ENCODE measurements at regions not wholly inside any gene's neighbourhood (a gene's known extent, or its start where the extent isn't known, plus 50 kb on each side); places are given as distances from the start of the nearest gene placed in this dataset.
A peak's percentile ranks its signal among the peaks of the same experiment; 100 is the strongest.

GRCh38 chr9:134239130-134239903 is 75.0 kb upstream of the RNU6ATAC start:
- intact Hi-C loops (cut with DNase I; ENCODE audit: low total_unique reads): no loop called here
- TF ChIP-seq, protein P1, sequence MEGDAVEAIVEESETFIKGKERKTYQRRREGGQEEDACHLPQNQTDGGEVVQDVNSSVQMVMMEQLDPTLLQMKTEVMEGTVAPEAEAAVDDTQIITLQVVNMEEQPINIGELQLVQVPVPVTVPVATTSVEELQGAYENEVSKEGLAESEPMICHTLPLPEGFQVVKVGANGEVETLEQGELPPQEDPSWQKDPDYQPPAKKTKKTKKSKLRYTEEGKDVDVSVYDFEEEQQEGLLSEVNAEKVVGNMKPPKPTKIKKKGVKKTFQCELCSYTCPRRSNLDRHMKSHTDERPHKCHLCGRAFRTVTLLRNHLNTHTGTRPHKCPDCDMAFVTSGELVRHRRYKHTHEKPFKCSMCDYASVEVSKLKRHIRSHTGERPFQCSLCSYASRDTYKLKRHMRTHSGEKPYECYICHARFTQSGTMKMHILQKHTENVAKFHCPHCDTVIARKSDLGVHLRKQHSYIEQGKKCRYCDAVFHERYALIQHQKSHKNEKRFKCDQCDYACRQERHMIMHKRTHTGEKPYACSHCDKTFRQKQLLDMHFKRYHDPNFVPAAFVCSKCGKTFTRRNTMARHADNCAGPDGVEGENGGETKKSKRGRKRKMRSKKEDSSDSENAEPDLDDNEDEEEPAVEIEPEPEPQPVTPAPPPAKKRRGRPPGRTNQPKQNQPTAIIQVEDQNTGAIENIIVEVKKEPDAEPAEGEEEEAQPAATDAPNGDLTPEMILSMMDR (IDR thresholded peaks at IDR 0.05): no peak
- no peak for TF ChIP-seq POLR2A (IDR thresholded peaks at IDR 0.05)
- H3K4me3 ChIP-seq (ENCODE audit: low read depth, poor library complexity, severe bottlenecking): no peak overlapping the region
- DNase-seq (ENCODE audit: low spot score in 2 of 2): no peak
- WGBS, 2 donors: 86 to 90% methylated on average over 23 to 26 of the region's 29 CpGs

DNA sequence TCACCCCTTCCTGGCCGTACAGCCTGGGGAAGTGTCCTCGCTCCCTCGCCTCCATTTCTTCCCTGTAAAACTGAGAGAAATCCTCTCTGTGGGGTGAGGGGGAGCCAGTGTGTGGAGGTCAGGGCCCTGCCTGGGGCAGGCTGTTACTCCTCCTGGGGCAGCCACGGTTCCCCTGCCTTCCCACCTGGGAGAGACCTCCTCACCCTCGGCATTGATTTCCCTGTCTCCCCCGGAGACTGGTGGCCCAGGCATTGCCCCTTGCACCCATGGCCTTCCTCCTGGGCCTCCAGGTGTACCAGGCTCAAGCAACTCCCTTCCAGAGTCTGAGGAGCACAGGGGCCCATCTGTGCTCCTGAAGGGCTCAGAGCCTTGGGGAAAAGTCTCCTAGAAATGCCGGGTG is 75.6 kb upstream of the RNU6ATAC start:
- DNase-seq (ENCODE audit: low spot score in 2 of 2): no peak
- H3K4me3 ChIP-seq (ENCODE audit: low read depth, poor library complexity, severe bottlenecking): no peak overlapping the region
- intact Hi-C loops (cut with DNase I; ENCODE audit: low total_unique reads): no loop called here
- TF ChIP-seq, protein P1 (IDR thresholded peaks at IDR 0.05): no peak
- TF ChIP-seq POLR2A (IDR thresholded peaks at IDR 0.05): no peak
- WGBS, 2 donors: 82 to 84% methylated on average over 7 of the region's 7 CpGs

- DNase-seq (ENCODE audit: low spot score in 2 of 2): no peak
- WGBS, 2 donors: 52 to 63% methylated on average over 8 to 11 of the region's 11 CpGs
- intact Hi-C loops (cut with DNase I; ENCODE audit: low total_unique reads): no loop called here
Observed at GRCh38 chr9:134240361-134240760, 76.0 kb upstream of the RNU6ATAC start.

DNA sequence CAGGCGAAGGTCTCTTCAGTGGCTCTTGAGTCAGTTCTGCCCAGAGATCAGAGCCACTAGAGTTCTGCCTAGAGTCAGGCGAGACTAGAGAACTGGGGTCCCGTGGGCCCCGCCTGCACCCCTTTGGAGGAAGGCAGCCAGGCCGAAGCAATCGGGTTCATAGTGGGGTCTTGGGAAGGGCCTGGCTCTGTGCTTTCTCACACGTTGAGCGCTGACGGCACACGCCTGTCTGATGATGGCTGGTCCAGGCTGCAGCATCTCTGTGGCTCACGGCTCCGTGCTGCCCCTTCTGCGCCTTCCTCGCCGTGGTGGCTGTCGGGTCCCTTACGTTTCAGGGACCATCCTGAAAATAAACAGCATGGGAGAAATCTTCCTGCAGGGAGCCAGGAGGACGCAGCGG is 78.3 kb upstream of the RNU6ATAC start:
- TF ChIP-seq POLR2A (IDR thresholded peaks at IDR 0.05): no peak
- TF ChIP-seq, protein P1 (IDR thresholded peaks at IDR 0.05): no peak
- DNase-seq (ENCODE audit: low spot score in 2 of 2): no peak

More at GRCh38 chr9:134240361-134240760, 76.0 kb upstream of the RNU6ATAC start:
- no peak for TF ChIP-seq POLR2A (IDR thresholded peaks at IDR 0.05)
- TF ChIP-seq, protein P1 (IDR thresholded peaks at IDR 0.05): no peak
- no peak overlapping the region for H3K4me3 ChIP-seq (ENCODE audit: low read depth, poor library complexity, severe bottlenecking)

GRCh38 chr9:134243778-134244467 is 79.6 kb upstream of the RNU6ATAC start:
- DNase-seq (ENCODE audit: low spot score in 2 of 2): peak in 1 of 2 donors; percentile 41
- WGBS, 2 donors: 10 to 12% methylated on average over 14 of the region's 14 CpGs
- intact Hi-C loops (cut with DNase I; ENCODE audit: low total_unique reads): no loop called here
- TF ChIP-seq, protein P1 (IDR thresholded peaks at IDR 0.05): no peak
- no peak for TF ChIP-seq POLR2A (IDR thresholded peaks at IDR 0.05)
- H3K4me3 ChIP-seq (ENCODE audit: low read depth, poor library complexity, severe bottlenecking): no peak overlapping the region

More for the DNA sequence above, 78.3 kb upstream of the RNU6ATAC start:
- 87 to 91% methylated on average over 19 of the region's 19 CpGs for WGBS, 2 donors
- H3K4me3 ChIP-seq (ENCODE audit: low read depth, poor library complexity, severe bottlenecking): no peak overlapping the region
- intact Hi-C loops (cut with DNase I; ENCODE audit: low total_unique reads): no loop called here
